ENCODE measurements at regions not wholly inside any gene's neighbourhood (a gene's known extent, or its start where the extent isn't known, plus 50 kb on each side); places are given as distances from the start of the nearest gene placed in this dataset.

- TF ChIP-seq CTCF (IDR thresholded peaks at IDR 0.05) (peak; percentile 48 to 54 (median 50)), POLR2A (IDR thresholded peaks at IDR 0.05; ENCODE audit: low read depth) (no peak), EP300 (IDR thresholded peaks at IDR 0.05) (no peak), POLR2AphosphoS5 (IDR thresholded peaks at IDR 0.05) (no peak)
Measured at GRCh38 chr17:70552230-70552981, 383.1 kb downstream of the KCNJ2 start.
